KOPT-K1 (cell line): ENCODE measurements at regions not wholly inside any gene's neighbourhood (a gene's known extent, or its start where the extent isn't known, plus 50 kb on each side); places are given as distances from the start of the nearest gene placed in this dataset.

Experiments
- H3K27ac ChIP-seq: fragments of 200-600 bp; sonication (generic); 2 replicates; pipeline ENCODE4 v1.5.1; 2016; ENCODE audit warnings: antibody characterized with exemption, mild to moderate bottlenecking, low read depth, low read length; ENCODE audit not compliant: poor library complexity, severe bottlenecking
- H3K36me3 ChIP-seq: fragments of 200-600 bp; sonication (generic); 2 replicates; pipeline ENCODE4 v1.5.1; 2017; ENCODE audit warnings: antibody characterized with exemption, mild to moderate bottlenecking, low read length, moderate library complexity; ENCODE audit not compliant: insufficient read depth
- H3K9me3 ChIP-seq: fragments of 200-600 bp; sonication (generic); 2 replicates; pipeline ENCODE4 v1.5.1; 2017; ENCODE audit warnings: antibody characterized with exemption, low read length, mild to moderate bottlenecking; ENCODE audit not compliant: insufficient read depth, poor library complexity, severe bottlenecking

GRCh38 chr2:100627330-100628300 lies 64.8 kb downstream of the PDCL3 start:
- Histone ChIP-seq H3K36me3 (no peaks in the 10 kb centered on the region), H3K9me3 (peaks cover under 1% of the 10 kb centered on the region), H3K27ac (no peak overlapping the region)

- H3K27ac ChIP-seq = no peak overlapping the region
- no peaks in the 10 kb centered on the region for H3K9me3 ChIP-seq
- no peaks in the 10 kb centered on the region for H3K36me3 ChIP-seq
Measured at GRCh38 chr2:100628506-100628905, 65.7 kb downstream of the PDCL3 start.

- H3K36me3 ChIP-seq = no peaks in the 10 kb centered on the region
Measured at GRCh38 chr2:100629309-100629708, 66.5 kb downstream of the PDCL3 start.

GRCh38 chr2:100630473-100630977 lies 67.7 kb downstream of the PDCL3 start:
- Histone ChIP-seq H3K9me3 (no peaks in the 10 kb centered on the region), H3K27ac (peak overlapping the region; percentile 42), H3K36me3 (no peaks in the 10 kb centered on the region)

More at GRCh38 chr2:100629309-100629708, 66.5 kb downstream of the PDCL3 start:
- no peaks in the 10 kb centered on the region for H3K9me3 ChIP-seq
- H3K27ac ChIP-seq = no peak overlapping the region

GRCh38 chr2:100632037-100632436 lies 69.2 kb downstream of the PDCL3 start:
- H3K36me3 ChIP-seq = no peaks in the 10 kb centered on the region
- no peaks in the 10 kb centered on the region for H3K9me3 ChIP-seq
- H3K27ac ChIP-seq = no peak overlapping the region

GRCh38 chr2:100632759-100633158 lies 70.0 kb downstream of the PDCL3 start:
- no peak overlapping the region for H3K27ac ChIP-seq
- H3K36me3 ChIP-seq = no peaks in the 10 kb centered on the region
- no peaks in the 10 kb centered on the region for H3K9me3 ChIP-seq

- no peaks in the 10 kb centered on the region for H3K36me3 ChIP-seq
- H3K27ac ChIP-seq = no peak overlapping the region
- H3K9me3 ChIP-seq = no peaks in the 10 kb centered on the region
Measured at GRCh38 chr2:100639588-100640390, 77.0 kb downstream of the PDCL3 start.

- no peaks in the 10 kb centered on the region for H3K36me3 ChIP-seq
- no peak overlapping the region for H3K27ac ChIP-seq
- H3K9me3 ChIP-seq = no peaks in the 10 kb centered on the region
Measured at GRCh38 chr2:100640431-100641124, 77.8 kb downstream of the PDCL3 start.

GRCh38 chr2:100641125-100641435 lies 78.3 kb downstream of the PDCL3 start:
- Histone ChIP-seq H3K9me3 (no peaks in the 10 kb centered on the region), H3K36me3 (no peaks in the 10 kb centered on the region), H3K27ac (no peak overlapping the region)

GRCh38 chr2:100642425-100642824 lies 79.6 kb downstream of the PDCL3 start:
- Histone ChIP-seq H3K36me3 (no peaks in the 10 kb centered on the region), H3K9me3 (no peaks in the 10 kb centered on the region), H3K27ac (no peak overlapping the region)

GRCh38 chr2:100643467-100643866 lies 80.7 kb downstream of the PDCL3 start:
- Histone ChIP-seq H3K9me3 (peaks cover 9% of the 10 kb centered on the region), H3K36me3 (no peaks in the 10 kb centered on the region), H3K27ac (no peak overlapping the region)

- Histone ChIP-seq H3K36me3 (no peaks in the 10 kb centered on the region), H3K27ac (no peak overlapping the region), H3K9me3 (peaks cover 11% of the 10 kb centered on the region)
Measured at GRCh38 chr2:100643906-100644501, 81.2 kb downstream of the PDCL3 start.

- H3K36me3 ChIP-seq = no peaks in the 10 kb centered on the region
- H3K27ac ChIP-seq = no peak overlapping the region
- peaks cover 11% of the 10 kb centered on the region for H3K9me3 ChIP-seq
Measured at GRCh38 chr2:100645695-100646429, 83.1 kb downstream of the PDCL3 start.

- Histone ChIP-seq H3K9me3 (peaks cover 11% of the 10 kb centered on the region), H3K36me3 (no peaks in the 10 kb centered on the region), H3K27ac (no peak overlapping the region)
Measured at GRCh38 chr2:100647709-100648108, 84.9 kb downstream of the PDCL3 start.
